Tibial artery (tissue), 4 donors: ENCODE measurements at regions not wholly inside any gene's neighbourhood (a gene's known extent, or its start where the extent isn't known, plus 50 kb on each side); places are given as distances from the start of the nearest gene placed in this dataset.

ENCODE experiments used
- DNase-seq, 2 donors: peaks; one replicate each; pipeline ENCODE4 v3.0.0-alpha.2; 2019
- H3K27ac ChIP-seq, 2 donors: fragments of 200-600 bp; sonication (generic) in 1 of 2; 1 replicate in 1 of 2; 2 replicates in 1 of 2; pipeline ENCODE4 v1.5.1; 2018 to 2019; ENCODE audit warnings: mild to moderate bottlenecking in 1 of 2
- H3K27me3 ChIP-seq, 2 donors: fragments of 200-600 bp; sonication (generic) in 1 of 2; one replicate each; pipeline versions ENCODE4 v1.5.1 to v1.6.0; 2016 to 2019
- H3K36me3 ChIP-seq, 3 donors: fragments of 200-600 bp; sonication (generic) in 2 of 3; one replicate each; pipeline ENCODE4 v1.5.1; 2016 to 2019; ENCODE audit warnings: mild to moderate bottlenecking in 2 of 3
- H3K4me1 ChIP-seq, 4 donors: fragments of 200-600 bp; sonication (generic) in 2 of 4; 1 replicate in 3 of 4; 2 replicates in 1 of 4; pipeline ENCODE4 v1.5.1; 2016 to 2019
- H3K4me3 ChIP-seq, 2 donors: fragments of 200-600 bp; sonication (generic) in 1 of 2; 1 replicate in 1 of 2; 2 replicates in 1 of 2; pipeline ENCODE4 v1.5.1; 2018 to 2019; ENCODE audit warnings: mild to moderate bottlenecking in 2 of 2
- H3K9me3 ChIP-seq, 3 donors: fragments of 200-600 bp; sonication (generic) in 1 of 3; one replicate each; pipeline ENCODE4 v1.5.1; 2016 to 2019
- intact Hi-C: fragments of 100-400 bp; cut with DNase I; formaldehyde crosslinking; loops from one replicate; pipeline ENCODE4 v1.15.0; 2023; ENCODE audit warnings: low total_unique reads
- TF ChIP-seq, protein P1 (sequence below), 2 experiments: fragments of 200-600 bp in 1 of 2; fragments of 450-650 bp in 1 of 2; IDR thresholded peaks; one replicate each; pipeline ENCODE4 v1.5.1; 2017 to 2019; ENCODE audit warnings: antibody characterized with exemption in 2 of 2, mild to moderate bottlenecking in 1 of 2, moderate library complexity in 1 of 2

DNA sequence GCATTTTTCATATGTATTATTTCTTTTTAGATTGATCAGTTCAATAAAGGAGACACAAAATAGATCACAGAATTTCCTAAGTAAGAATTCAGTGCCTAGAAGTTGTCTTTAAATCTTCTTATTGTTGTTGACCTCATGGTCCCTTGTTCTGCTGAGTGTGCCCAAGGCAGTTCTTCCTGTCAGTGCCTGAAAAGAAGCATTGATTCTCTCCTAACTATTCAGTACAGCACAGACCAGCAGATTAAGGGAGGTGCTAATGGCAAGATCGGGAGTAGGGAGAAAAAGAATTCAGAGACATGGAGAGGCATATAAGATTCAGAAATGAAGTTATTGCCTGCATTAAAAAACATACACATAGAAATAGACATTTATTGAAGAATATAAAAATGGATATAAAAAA is 180.5 kb upstream of the PCDH9 start:
- no peaks in the 10 kb centered on the region for H3K9me3 ChIP-seq
- H3K4me1 ChIP-seq, result no peaks in the 10 kb centered on the region
- no peak overlapping the region for H3K27ac ChIP-seq
- no peaks in the 10 kb centered on the region for H3K36me3 ChIP-seq
- DNase-seq, result no peak
- TF ChIP-seq, protein P1, sequence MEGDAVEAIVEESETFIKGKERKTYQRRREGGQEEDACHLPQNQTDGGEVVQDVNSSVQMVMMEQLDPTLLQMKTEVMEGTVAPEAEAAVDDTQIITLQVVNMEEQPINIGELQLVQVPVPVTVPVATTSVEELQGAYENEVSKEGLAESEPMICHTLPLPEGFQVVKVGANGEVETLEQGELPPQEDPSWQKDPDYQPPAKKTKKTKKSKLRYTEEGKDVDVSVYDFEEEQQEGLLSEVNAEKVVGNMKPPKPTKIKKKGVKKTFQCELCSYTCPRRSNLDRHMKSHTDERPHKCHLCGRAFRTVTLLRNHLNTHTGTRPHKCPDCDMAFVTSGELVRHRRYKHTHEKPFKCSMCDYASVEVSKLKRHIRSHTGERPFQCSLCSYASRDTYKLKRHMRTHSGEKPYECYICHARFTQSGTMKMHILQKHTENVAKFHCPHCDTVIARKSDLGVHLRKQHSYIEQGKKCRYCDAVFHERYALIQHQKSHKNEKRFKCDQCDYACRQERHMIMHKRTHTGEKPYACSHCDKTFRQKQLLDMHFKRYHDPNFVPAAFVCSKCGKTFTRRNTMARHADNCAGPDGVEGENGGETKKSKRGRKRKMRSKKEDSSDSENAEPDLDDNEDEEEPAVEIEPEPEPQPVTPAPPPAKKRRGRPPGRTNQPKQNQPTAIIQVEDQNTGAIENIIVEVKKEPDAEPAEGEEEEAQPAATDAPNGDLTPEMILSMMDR (IDR thresholded peaks at IDR 0.05), result no peak
- H3K4me3 ChIP-seq, result no peak overlapping the region
- no peaks in the 10 kb centered on the region for H3K27me3 ChIP-seq
- intact Hi-C loops, result no loop called here

DNA sequence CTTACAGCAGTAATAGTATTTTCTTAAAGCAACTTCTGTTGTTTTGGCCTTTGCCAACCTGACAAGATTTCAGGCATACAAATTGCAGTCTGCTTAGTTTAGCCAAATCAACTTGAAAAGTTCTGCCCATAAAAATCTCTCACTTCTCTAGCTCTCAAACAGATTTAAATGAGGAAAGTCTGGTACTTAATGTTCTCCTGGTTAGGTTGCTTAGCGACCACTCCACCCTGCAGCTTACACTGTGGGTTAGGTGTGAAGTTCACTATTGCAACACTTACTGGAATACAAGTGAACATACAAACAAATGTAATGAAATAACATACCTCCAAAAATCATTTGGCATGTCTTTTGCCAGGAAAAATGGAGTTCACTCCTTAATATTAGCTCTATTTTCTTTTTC is 178.7 kb upstream of the PCDH9 start:
- TF ChIP-seq, protein P1 (IDR thresholded peaks at IDR 0.05), result no peak
- intact Hi-C loops, result no loop called here
- no peak overlapping the region for H3K4me3 ChIP-seq
- H3K4me1 ChIP-seq, result no peaks in the 10 kb centered on the region
- H3K27ac ChIP-seq, result no peak overlapping the region
- H3K36me3 ChIP-seq, result no peaks in the 10 kb centered on the region
- H3K9me3 ChIP-seq, result no peaks in the 10 kb centered on the region
- no peak for DNase-seq
- no peaks in the 10 kb centered on the region for H3K27me3 ChIP-seq

DNA sequence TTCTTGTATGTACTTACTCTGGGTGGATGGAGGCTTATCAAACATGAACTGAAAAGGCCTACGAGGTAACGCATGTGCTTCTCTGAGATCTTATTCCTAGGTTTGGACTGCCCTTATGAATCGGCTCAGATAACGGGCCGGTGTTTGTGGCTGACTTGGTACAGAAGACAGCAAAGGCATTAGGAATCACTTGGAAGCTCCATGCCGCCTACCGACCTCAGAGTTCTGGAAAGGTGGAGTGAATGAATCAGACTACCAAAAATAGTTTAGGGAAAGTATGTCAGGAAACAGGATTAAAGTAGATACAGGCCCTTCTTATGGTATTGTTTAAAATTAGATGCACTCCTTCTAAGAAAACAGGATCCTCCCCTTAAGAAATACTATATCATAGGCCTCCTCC is 172.4 kb upstream of the PCDH9 start:
- Histone ChIP-seq H3K27me3 (no peaks in the 10 kb centered on the region), H3K4me1 (no peaks in the 10 kb centered on the region), H3K27ac (no peak overlapping the region), H3K36me3 (no peaks in the 10 kb centered on the region), H3K9me3 (no peaks in the 10 kb centered on the region), H3K4me3 (no peak overlapping the region)
- no peak for DNase-seq
- TF ChIP-seq, protein P1 (IDR thresholded peaks at IDR 0.05), result no peak
- intact Hi-C loops, result no loop called here

GRCh38 chr13:67395577-67395976 is 165.4 kb upstream of the PCDH9 start:
- TF ChIP-seq, protein P1 (IDR thresholded peaks at IDR 0.05), result no peak
- H3K4me1 ChIP-seq, result no peaks in the 10 kb centered on the region
- no peak overlapping the region for H3K27ac ChIP-seq
- no peaks in the 10 kb centered on the region for H3K9me3 ChIP-seq
- no peak for DNase-seq
- intact Hi-C loops, result no loop called here
- H3K27me3 ChIP-seq, result no peaks in the 10 kb centered on the region
- H3K4me3 ChIP-seq, result no peak overlapping the region
- no peaks in the 10 kb centered on the region for H3K36me3 ChIP-seq

- Histone ChIP-seq H3K9me3 (no peaks in the 10 kb centered on the region), H3K36me3 (no peaks in the 10 kb centered on the region), H3K27ac (no peak overlapping the region), H3K4me3 (no peak overlapping the region), H3K4me1 (no peaks in the 10 kb centered on the region), H3K27me3 (no peaks in the 10 kb centered on the region)
- DNase-seq, result no peak
- intact Hi-C loops, result no loop called here
- TF ChIP-seq, protein P1 (IDR thresholded peaks at IDR 0.05), result no peak
These were observed 161.9 kb upstream of the PCDH9 start for GRCh38 chr13:67392014-67392413.

- DNase-seq, result no peak
- H3K9me3 ChIP-seq, result no peaks in the 10 kb centered on the region
- no peaks in the 10 kb centered on the region for H3K4me1 ChIP-seq
- H3K27me3 ChIP-seq, result no peaks in the 10 kb centered on the region
- no peaks in the 10 kb centered on the region for H3K36me3 ChIP-seq
- TF ChIP-seq, protein P1 (IDR thresholded peaks at IDR 0.05), result no peak
- intact Hi-C loops, result no loop called here
- no peak overlapping the region for H3K27ac ChIP-seq
- no peak overlapping the region for H3K4me3 ChIP-seq
These were observed 160.4 kb upstream of the PCDH9 start for GRCh38 chr13:67390462-67391086.
